ENCODE measurements at regions not wholly inside any gene's neighbourhood (a gene's known extent, or its start where the extent isn't known, plus 50 kb on each side); places are given as distances from the start of the nearest gene placed in this dataset.

DNA sequence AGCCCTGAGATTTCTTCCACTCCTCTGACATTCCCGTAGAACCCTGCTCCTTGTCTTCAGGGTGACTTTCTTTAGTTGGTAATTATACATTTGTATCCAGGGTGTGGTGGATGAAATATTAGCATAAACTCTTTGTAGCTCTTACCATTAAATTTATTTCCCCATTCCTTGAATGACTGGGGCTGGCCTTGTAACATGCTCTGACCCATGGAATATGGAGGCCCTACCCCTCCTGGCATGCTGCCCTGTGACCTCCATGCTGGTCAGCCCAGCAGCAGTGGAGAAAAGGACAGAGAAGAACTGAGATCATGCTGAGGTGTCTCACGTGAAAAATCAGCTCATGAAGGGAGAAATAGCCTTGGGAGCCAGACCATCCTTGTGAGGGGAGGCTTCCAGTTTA lies 96.1 kb upstream of the PROK2 start:
- H3K36me3 ChIP-seq = no peaks in the 10 kb centered on the region
- no peak overlapping the region for H3K4me3 ChIP-seq
- no peak overlapping the region for H3K27ac ChIP-seq
- no peaks in the 10 kb centered on the region for H3K27me3 ChIP-seq
- no peak for TF ChIP-seq POLR2A (IDR thresholded peaks at IDR 0.05)
- TF ChIP-seq POLR2AphosphoS5 (IDR thresholded peaks at IDR 0.05) = no peak
- TF ChIP-seq EP300 (IDR thresholded peaks at IDR 0.05) = no peak
- TF ChIP-seq, protein P1, sequence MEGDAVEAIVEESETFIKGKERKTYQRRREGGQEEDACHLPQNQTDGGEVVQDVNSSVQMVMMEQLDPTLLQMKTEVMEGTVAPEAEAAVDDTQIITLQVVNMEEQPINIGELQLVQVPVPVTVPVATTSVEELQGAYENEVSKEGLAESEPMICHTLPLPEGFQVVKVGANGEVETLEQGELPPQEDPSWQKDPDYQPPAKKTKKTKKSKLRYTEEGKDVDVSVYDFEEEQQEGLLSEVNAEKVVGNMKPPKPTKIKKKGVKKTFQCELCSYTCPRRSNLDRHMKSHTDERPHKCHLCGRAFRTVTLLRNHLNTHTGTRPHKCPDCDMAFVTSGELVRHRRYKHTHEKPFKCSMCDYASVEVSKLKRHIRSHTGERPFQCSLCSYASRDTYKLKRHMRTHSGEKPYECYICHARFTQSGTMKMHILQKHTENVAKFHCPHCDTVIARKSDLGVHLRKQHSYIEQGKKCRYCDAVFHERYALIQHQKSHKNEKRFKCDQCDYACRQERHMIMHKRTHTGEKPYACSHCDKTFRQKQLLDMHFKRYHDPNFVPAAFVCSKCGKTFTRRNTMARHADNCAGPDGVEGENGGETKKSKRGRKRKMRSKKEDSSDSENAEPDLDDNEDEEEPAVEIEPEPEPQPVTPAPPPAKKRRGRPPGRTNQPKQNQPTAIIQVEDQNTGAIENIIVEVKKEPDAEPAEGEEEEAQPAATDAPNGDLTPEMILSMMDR (IDR thresholded peaks at IDR 0.05) = no peak
- H3K9me3 ChIP-seq = no peaks in the 10 kb centered on the region
- WGBS, 2 donors (ENCODE audit: low coverage in 1 of 2) = 95% methylated on average over 2 of the region's 2 CpGs; no CpG with 5 or more reads in 1 of the 2 donors
- ATAC-seq = no peak
- peaks cover 0 to 14% (median 0%) of the 10 kb centered on the region in 3 donors for H3K4me1 ChIP-seq

DNA sequence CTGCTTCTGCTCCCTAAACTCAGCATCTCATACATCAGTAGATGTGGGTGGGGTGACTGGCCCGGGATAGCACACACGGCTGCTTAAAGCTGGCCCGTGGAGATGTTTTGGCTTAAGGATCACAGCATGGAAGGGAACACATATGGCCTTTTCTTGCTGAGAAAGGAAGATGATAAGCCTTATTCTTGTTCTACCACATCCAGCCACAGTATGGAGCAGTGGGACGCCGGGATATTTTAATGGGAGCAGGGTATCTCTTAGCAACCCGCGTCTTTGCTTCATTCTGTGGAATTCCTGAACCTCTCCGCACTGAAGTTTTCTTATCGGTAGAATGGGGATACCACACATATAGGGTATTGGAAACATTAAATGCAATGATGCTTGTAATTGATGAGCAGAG lies 94.1 kb upstream of the PROK2 start:
- H3K4me1 ChIP-seq = peaks cover 0 to 19% (median 3%) of the 10 kb centered on the region in 3 donors
- no peaks in the 10 kb centered on the region for H3K9me3 ChIP-seq
- H3K4me3 ChIP-seq = no peak overlapping the region
- 77 to 84% methylated on average over 6 to 9 of the region's 9 CpGs for WGBS, 2 donors (ENCODE audit: low coverage in 1 of 2)
- H3K27me3 ChIP-seq = no peaks in the 10 kb centered on the region
- no peak overlapping the region for H3K27ac ChIP-seq
- no peaks in the 10 kb centered on the region for H3K36me3 ChIP-seq
- TF ChIP-seq, protein P1 (IDR thresholded peaks at IDR 0.05) = no peak
- no peak for TF ChIP-seq POLR2AphosphoS5 (IDR thresholded peaks at IDR 0.05)
- TF ChIP-seq EP300 (IDR thresholded peaks at IDR 0.05) = no peak
- no peak for TF ChIP-seq POLR2A (IDR thresholded peaks at IDR 0.05)
- no peak for ATAC-seq

DNA sequence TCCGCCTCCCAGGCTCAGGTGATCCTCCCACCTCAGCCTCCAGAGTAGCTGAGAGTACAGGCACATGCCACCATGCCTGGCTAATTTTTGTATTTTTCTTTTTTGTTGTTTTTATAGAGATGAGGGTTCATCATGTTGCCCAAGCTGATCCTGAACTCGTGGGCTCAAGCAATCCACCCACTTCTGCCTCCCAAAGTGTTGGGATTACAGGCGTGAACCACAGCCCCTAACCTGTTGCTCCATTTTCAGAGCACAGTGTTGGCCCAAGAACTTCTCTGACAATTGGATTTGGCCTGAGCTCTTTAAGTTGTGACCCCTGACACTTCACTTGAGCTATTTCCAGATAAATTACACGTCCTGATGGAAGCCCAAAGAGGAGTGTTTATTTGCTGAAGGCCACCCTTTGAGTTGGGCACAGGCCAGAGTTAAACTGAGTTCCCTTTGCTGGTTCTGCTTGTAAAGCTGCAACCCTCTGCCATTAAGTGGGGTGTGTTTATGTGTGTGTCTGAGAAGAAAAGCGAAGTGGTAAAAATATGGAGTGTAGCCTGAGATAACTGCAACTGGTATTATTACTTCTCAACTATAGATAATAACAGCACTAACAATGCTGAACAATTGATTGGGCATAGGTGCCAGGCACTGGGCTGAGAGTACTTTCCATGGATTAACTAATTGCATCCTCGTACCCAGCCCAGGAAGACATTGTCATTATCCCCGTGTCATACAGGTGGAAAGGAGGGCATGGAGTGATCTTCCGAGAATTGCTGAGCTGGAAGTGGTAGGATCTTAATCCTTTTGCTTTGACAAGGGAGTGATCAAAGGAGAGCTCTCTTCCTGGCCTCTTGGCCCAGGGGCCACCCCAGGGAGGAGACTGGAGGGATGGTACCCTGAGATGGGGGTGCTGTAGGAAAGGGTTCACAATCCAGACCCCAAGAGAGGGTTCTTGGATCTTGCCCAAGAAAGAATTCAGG lies 91.5 kb upstream of the PROK2 start:
- Histone ChIP-seq H3K36me3 (no peaks in the 10 kb centered on the region), H3K9me3 (no peaks in the 10 kb centered on the region), H3K27ac (no peak overlapping the region), H3K4me3 (no peak overlapping the region), H3K4me1 (peaks cover 0 to 19% (median 3%) of the 10 kb centered on the region in 3 donors), H3K27me3 (no peaks in the 10 kb centered on the region)
- TF ChIP-seq POLR2A (IDR thresholded peaks at IDR 0.05) = no peak
- no peak for TF ChIP-seq EP300 (IDR thresholded peaks at IDR 0.05)
- no peak for TF ChIP-seq POLR2AphosphoS5 (IDR thresholded peaks at IDR 0.05)
- TF ChIP-seq, protein P1 (IDR thresholded peaks at IDR 0.05) = no peak
- 54 to 91% methylated on average over 5 of the region's 8 CpGs for WGBS, 2 donors (ENCODE audit: low coverage in 1 of 2)
- ATAC-seq = no peak

DNA sequence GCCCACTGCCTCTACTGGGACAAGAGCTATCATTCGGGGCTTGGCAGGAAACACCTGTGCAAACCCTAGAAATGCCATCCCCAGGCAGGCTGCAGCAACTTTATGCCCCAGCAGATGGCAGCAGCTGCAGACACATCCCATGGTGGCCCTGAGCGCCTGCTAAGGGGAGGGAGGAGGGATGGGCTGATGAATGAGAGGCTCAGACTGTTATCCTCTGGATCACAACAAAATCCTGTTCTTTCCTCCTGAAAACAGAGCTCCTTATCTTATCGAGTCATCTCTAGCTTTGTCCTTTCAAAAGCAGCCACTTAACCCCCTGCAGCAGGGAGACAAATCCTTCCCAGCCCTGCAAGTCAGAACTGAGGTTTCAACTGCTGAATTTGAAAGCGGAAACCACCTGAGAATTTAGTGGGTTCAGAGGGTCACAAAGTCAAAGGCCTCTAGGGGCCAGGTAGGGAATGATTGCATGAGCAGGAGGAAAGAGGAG lies 90.6 kb upstream of the PROK2 start:
- Histone ChIP-seq H3K4me3 (no peak overlapping the region), H3K27ac (no peak overlapping the region), H3K9me3 (no peaks in the 10 kb centered on the region), H3K36me3 (no peaks in the 10 kb centered on the region), H3K4me1 (peaks cover 0 to 19% (median 3%) of the 10 kb centered on the region in 3 donors), H3K27me3 (no peaks in the 10 kb centered on the region)
- WGBS, 2 donors (ENCODE audit: low coverage in 1 of 2) = 0% methylated on average over 3 of the region's 4 CpGs; no CpG with 5 or more reads in 1 of the 2 donors
- ATAC-seq = peak; percentile 79
- TF ChIP-seq, protein P1 (IDR thresholded peaks at IDR 0.05) = peak; percentile 48 to 93 (median 76)
- no peak for TF ChIP-seq EP300 (IDR thresholded peaks at IDR 0.05)

Data from gastroesophageal sphincter (tissue), 4 donors.